HEK293 (cell line): ENCODE measurements at regions not wholly inside any gene's neighbourhood (a gene's known extent, or its start where the extent isn't known, plus 50 kb on each side); places are given as distances from the start of the nearest gene placed in this dataset.

ENCODE experiments used
- CTCF ChIA-PET: fragments of 350-600 bp; formaldehyde crosslinking; extraction: SDS; loops from one replicate; lab custom pipeline; 2021; ENCODE audit warnings: antibody characterized with exemption; lab: Yijun Ruan, JAX
- POLR2A ChIA-PET: fragments of 300-600 bp; formaldehyde crosslinking; extraction: SDS; loops from one replicate; lab custom pipeline; 2020; ENCODE audit warnings: antibody characterized with exemption, inconsistent platforms; lab: Yijun Ruan, JAX
- H3K27ac ChIP-seq: fragments of 200-500 bp; sonication (Bioruptor generic); 2 replicates; pipeline ENCODE4 v1.5.1; 2014; ENCODE audit warnings: low read depth, low read length, control low read depth, inconsistent platforms; ENCODE audit errors: extremely low read depth
- H3K36me3 ChIP-seq, 2 experiments: fragments of 200-500 bp in 1 of 2; sonication (Bioruptor generic) in 1 of 2; 1 replicate in 1 of 2; 2 replicates in 1 of 2; pipeline ENCODE4 v1.5.1; 2014 to 2017; ENCODE audit warnings: inconsistent platforms in 2 of 2, low read length in 2 of 2; ENCODE audit not compliant: control insufficient read depth in 2 of 2, insufficient read depth in 1 of 2
- H3K4me1 ChIP-seq: fragments of 200-500 bp; sonication (Bioruptor generic); 2 replicates; pipeline ENCODE4 v1.5.1; 2014; ENCODE audit warnings: mild to moderate bottlenecking, low read length, inconsistent platforms; ENCODE audit not compliant: control insufficient read depth, insufficient read depth
- H3K4me3 ChIP-seq: 2 replicates; pipeline ENCODE4 v1.5.1; 2011; ENCODE audit warnings: low read depth, mild to moderate bottlenecking, control low read depth, low read length, moderate library complexity
- H3K9me3 ChIP-seq: fragments of 200-500 bp; sonication (Bioruptor generic); 2 replicates; pipeline ENCODE4 v1.5.1; 2014; ENCODE audit warnings: low read depth, low read length, inconsistent platforms; ENCODE audit not compliant: control insufficient read depth, insufficient read depth
- KLF17 ChIP-seq: fragments of 450-650 bp; formaldehyde crosslinking; IDR thresholded peaks from 2 replicates; pipeline ENCODE4 v1.5.1; 2016; ENCODE audit warnings: missing biosample characterization, missing genetic modification characterization
- MZF1 ChIP-seq: fragments of 450-650 bp; formaldehyde crosslinking; IDR thresholded peaks from 2 replicates; pipeline ENCODE4 v1.5.1; 2017; ENCODE audit warnings: missing biosample characterization, missing genetic modification characterization, borderline replicate concordance
- WT1 ChIP-seq: fragments of 450-650 bp; formaldehyde crosslinking; IDR thresholded peaks from 2 replicates; pipeline ENCODE4 v1.5.1; 2016; ENCODE audit warnings: missing biosample characterization, missing genetic modification characterization
- ZBTB6 ChIP-seq: fragments of 450-650 bp; formaldehyde crosslinking; IDR thresholded peaks from 2 replicates; pipeline ENCODE4 v1.5.1; 2017; ENCODE audit warnings: missing biosample characterization, missing genetic modification characterization
- ZEB2 ChIP-seq: fragments of 450-650 bp; formaldehyde crosslinking; IDR thresholded peaks from 2 replicates; pipeline ENCODE4 v1.5.1; 2016; ENCODE audit warnings: missing biosample characterization, missing genetic modification characterization
- ZFP41 ChIP-seq: fragments of 450-650 bp; formaldehyde crosslinking; IDR thresholded peaks from 2 replicates; pipeline ENCODE4 v1.5.1; 2016; ENCODE audit warnings: missing biosample characterization, missing genetic modification characterization, borderline replicate concordance
- ZNF140 ChIP-seq: fragments of 450-650 bp; formaldehyde crosslinking; IDR thresholded peaks from 2 replicates; pipeline ENCODE4 v1.5.1; 2016; ENCODE audit warnings: missing biosample characterization, missing genetic modification characterization
- ZNF37A ChIP-seq: fragments of 450-650 bp; IDR thresholded peaks from 2 replicates; pipeline ENCODE4 v1.5.1; 2018; ENCODE audit warnings: missing biosample characterization, missing genetic modification characterization
- ZNF394 ChIP-seq: fragments of 450-650 bp; formaldehyde crosslinking; IDR thresholded peaks from 2 replicates; pipeline ENCODE4 v1.5.1; 2016; ENCODE audit warnings: missing biosample characterization, missing genetic modification characterization, mild to moderate bottlenecking, moderate library complexity, borderline replicate concordance
- ZNF48 ChIP-seq: fragments of 450-650 bp; formaldehyde crosslinking; IDR thresholded peaks from 2 replicates; pipeline ENCODE4 v1.5.1; 2016; ENCODE audit warnings: missing biosample characterization, missing genetic modification characterization
- ZNF513 ChIP-seq: fragments of 450-650 bp; IDR thresholded peaks from 2 replicates; pipeline ENCODE4 v1.5.1; 2018; ENCODE audit warnings: missing biosample characterization, missing genetic modification characterization
- ZNF514 ChIP-seq: fragments of 450-650 bp; formaldehyde crosslinking; IDR thresholded peaks from 2 replicates; pipeline ENCODE4 v1.5.1; 2016; ENCODE audit warnings: missing biosample characterization, missing genetic modification characterization
- ZNF549 ChIP-seq: fragments of 450-650 bp; IDR thresholded peaks from 2 replicates; pipeline ENCODE4 v1.5.1; 2018; ENCODE audit warnings: missing biosample characterization, missing genetic modification characterization, mild to moderate bottlenecking, inconsistent platforms, moderate library complexity
- ZNF645 ChIP-seq: fragments of 450-650 bp; formaldehyde crosslinking; IDR thresholded peaks from 2 replicates; pipeline ENCODE4; 2016; ENCODE audit warnings: missing biosample characterization, missing genetic modification characterization
- ZNF692 ChIP-seq: fragments of 450-650 bp; formaldehyde crosslinking; IDR thresholded peaks from 2 replicates; pipeline ENCODE4 v1.5.1; 2016; ENCODE audit warnings: missing biosample characterization, missing genetic modification characterization
- ZNF747 ChIP-seq: fragments of 450-650 bp; formaldehyde crosslinking; IDR thresholded peaks from 2 replicates; pipeline ENCODE4 v1.5.1; 2016; ENCODE audit warnings: missing biosample characterization, missing genetic modification characterization
- ZSCAN5A ChIP-seq: fragments of 450-650 bp; formaldehyde crosslinking; IDR thresholded peaks from 2 replicates; pipeline ENCODE4 v1.5.1; 2016; ENCODE audit warnings: missing biosample characterization, missing genetic modification characterization

GRCh38 chr15:81749716-81750375, 296.0 kb downstream of the MEX3B start:
- ChIA-PET CTCF (interaction anchor here (0.7 kb wide), 1 partner anchor 181 kb away, joined by 3 read pairs; no protein-coding TSS in a partner anchor), POLR2A (no interaction called here)
- H3K36me3 ChIP-seq = no peaks in the 10 kb centered on the region
- peaks cover 13% of the 10 kb centered on the region for H3K4me1 ChIP-seq
- H3K4me3 ChIP-seq = no peak overlapping the region
- no peak overlapping the region for H3K27ac ChIP-seq
- no peaks in the 10 kb centered on the region for H3K9me3 ChIP-seq
- TF ChIP-seq WT1 (tag by site-specific recombination) = peak; percentile 47; the same call in 1 of the 2 replicates
- TF ChIP-seq ZNF140 (tag by site-specific recombination) = no peak
- TF ChIP-seq ZEB2 (tag by site-specific recombination) = no peak
- no peak for TF ChIP-seq ZNF394 (tag by site-specific recombination)

GRCh38 chr15:81747482-81747881, 298.3 kb downstream of the MEX3B start:
- POLR2A ChIA-PET = no interaction called here
- no peaks in the 10 kb centered on the region for H3K36me3 ChIP-seq
- no peak overlapping the region for H3K27ac ChIP-seq
- CTCF ChIA-PET = no interaction called here
- TF ChIP-seq MZF1 (0 out of 2 replicates have a peak, but pooled peaks have one; percentile 57), ZNF48 (tag by site-specific recombination) (no peak)
- H3K4me1 ChIP-seq = peaks cover 6% of the 10 kb centered on the region
- no peaks in the 10 kb centered on the region for H3K9me3 ChIP-seq
- H3K4me3 ChIP-seq = no peak overlapping the region

GRCh38 chr15:81747026-81747425, 298.8 kb downstream of the MEX3B start:
- Histone ChIP-seq H3K4me3 (no peak overlapping the region), H3K36me3 (no peaks in the 10 kb centered on the region)
- TF ChIP-seq ZNF549 = no peak
- TF ChIP-seq KLF17 (tag by site-specific recombination) = no peak
- TF ChIP-seq ZNF645 (tag by site-specific recombination) = no peak
- no peak for TF ChIP-seq ZNF747 (tag by site-specific recombination)
- no peak for TF ChIP-seq ZNF513
- no peak for TF ChIP-seq ZNF692 (tag by site-specific recombination)
- TF ChIP-seq, all 188 proteins: peak for 0
- no peaks in the 10 kb centered on the region for H3K9me3 ChIP-seq
- ChIA-PET POLR2A (no interaction called here), CTCF (no interaction called here)
- H3K27ac ChIP-seq = no peak overlapping the region
- peaks cover 1% of the 10 kb centered on the region for H3K4me1 ChIP-seq

- CTCF ChIA-PET = no interaction called here
- Histone ChIP-seq H3K27ac (no peak overlapping the region), H3K4me3 (no peak overlapping the region), H3K9me3 (no peaks in the 10 kb centered on the region; the same call in 1 of the 2 replicates), H3K4me1 (peaks cover 13% of the 10 kb centered on the region), H3K36me3 (no peaks in the 10 kb centered on the region)
- POLR2A ChIA-PET = no interaction called here
- TF ChIP-seq ZSCAN5A (tag by site-specific recombination) (no peak), ZBTB6 (tag by site-specific recombination) (no peak), ZFP41 (tag by site-specific recombination) (no peak), ZNF514 (tag by site-specific recombination) (no peak), ZNF37A (tag by site-specific recombination) (no peak)
Measured at GRCh38 chr15:81744364-81744763, 301.5 kb downstream of the MEX3B start.
